ENCODE measurements at regions not wholly inside any gene's neighbourhood (a gene's known extent, or its start where the extent isn't known, plus 50 kb on each side); places are given as distances from the start of the nearest gene placed in this dataset.
A peak's percentile ranks its signal among the peaks of the same experiment; 100 is the strongest.

DNA sequence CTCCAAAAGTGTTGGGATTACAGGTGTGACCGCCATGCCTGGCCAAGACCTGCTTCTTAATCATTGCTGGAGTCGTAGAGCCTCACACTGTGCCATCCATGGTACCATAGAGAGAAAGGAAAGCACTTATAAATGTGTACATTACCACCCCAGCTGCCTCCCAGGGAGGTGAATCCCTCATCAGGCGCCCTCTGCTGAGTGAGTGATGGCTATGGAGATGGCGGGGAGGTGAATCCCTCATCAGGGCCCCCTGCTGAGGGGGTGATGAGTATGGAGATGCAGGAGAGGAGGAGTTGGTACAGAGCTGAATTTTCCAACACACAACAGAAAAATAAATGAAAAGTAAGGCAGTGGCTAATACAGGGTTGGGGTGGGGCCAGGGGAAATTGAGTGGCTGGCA, 263.4 kb downstream of the UQCRFS1 start:
- no peak overlapping the region for H4K8ac ChIP-seq (replicated peaks; ENCODE audit: insufficient read length, low read depth, low read length)
- TF ChIP-seq, protein P1, sequence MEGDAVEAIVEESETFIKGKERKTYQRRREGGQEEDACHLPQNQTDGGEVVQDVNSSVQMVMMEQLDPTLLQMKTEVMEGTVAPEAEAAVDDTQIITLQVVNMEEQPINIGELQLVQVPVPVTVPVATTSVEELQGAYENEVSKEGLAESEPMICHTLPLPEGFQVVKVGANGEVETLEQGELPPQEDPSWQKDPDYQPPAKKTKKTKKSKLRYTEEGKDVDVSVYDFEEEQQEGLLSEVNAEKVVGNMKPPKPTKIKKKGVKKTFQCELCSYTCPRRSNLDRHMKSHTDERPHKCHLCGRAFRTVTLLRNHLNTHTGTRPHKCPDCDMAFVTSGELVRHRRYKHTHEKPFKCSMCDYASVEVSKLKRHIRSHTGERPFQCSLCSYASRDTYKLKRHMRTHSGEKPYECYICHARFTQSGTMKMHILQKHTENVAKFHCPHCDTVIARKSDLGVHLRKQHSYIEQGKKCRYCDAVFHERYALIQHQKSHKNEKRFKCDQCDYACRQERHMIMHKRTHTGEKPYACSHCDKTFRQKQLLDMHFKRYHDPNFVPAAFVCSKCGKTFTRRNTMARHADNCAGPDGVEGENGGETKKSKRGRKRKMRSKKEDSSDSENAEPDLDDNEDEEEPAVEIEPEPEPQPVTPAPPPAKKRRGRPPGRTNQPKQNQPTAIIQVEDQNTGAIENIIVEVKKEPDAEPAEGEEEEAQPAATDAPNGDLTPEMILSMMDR (conservative IDR thresholded peaks at IDR 0.05): no peak
- no CpG with 5 or more reads among the region's 4 CpGs for WGBS (ENCODE audit: extremely low coverage, insufficient read length, low lambda C conversion rate)
- Mint-ChIP-seq H3K4me1 (peaks cover 6% of the 10 kb centered on the region in 2 experiments), H3K27ac (no peak overlapping the region), H3K9me3 (peaks cover 0 to 3% of the 10 kb centered on the region in 2 experiments; a peak in 3 of 5 replicates), H3K36me3 (ENCODE audit: insufficient read depth in 1 of 3, low read depth in 3 of 3) (peaks cover 0 to 4% (median 0%) of the 10 kb centered on the region in 3 experiments; a peak in 2 of 7 replicates), H3K4me3 (no peak overlapping the region), H3K27me3 (ENCODE audit: low read depth) (peaks cover 6% of the 10 kb centered on the region; the same call in 1 of the 2 replicates)
- H3K23me2 ChIP-seq (ENCODE audit: insufficient read length, low read depth, low read length, poor library complexity, severe bottlenecking): no peaks in the 10 kb centered on the region
- H4K5ac ChIP-seq (ENCODE audit: insufficient read length, low read depth, low read length): no peak overlapping the region
- H2BK15ac ChIP-seq (ENCODE audit: low read depth, low read length): no peak overlapping the region
- H3T11ph ChIP-seq (ENCODE audit: low read length): no peak overlapping the region
- H3K27ac ChIP-seq (ENCODE audit: insufficient read length, low read depth, low read length): no peak overlapping the region
- peak; percentile 38 for DNase-seq
- H3K4me1 ChIP-seq (ENCODE audit: insufficient read depth, low read length): no peaks in the 10 kb centered on the region
- H3K18ac ChIP-seq (ENCODE audit: insufficient read length, low read depth, low read length): no peak overlapping the region
- no peak overlapping the region for H3K9ac ChIP-seq (ENCODE audit: extremely low read depth, insufficient read length, low read length)
- no peaks in the 10 kb centered on the region for H3K27me3 ChIP-seq (ENCODE audit: insufficient read depth, low read length)
- no peak overlapping the region for H2AFZ ChIP-seq (ENCODE audit: low read length)
- H2BK120ac ChIP-seq (ENCODE audit: low read depth, low read length, poor library complexity, severe bottlenecking): no peak overlapping the region
- no peak overlapping the region for H2BK12ac ChIP-seq (ENCODE audit: insufficient read length, low read depth, low read length)
- no peak overlapping the region for H3K56ac ChIP-seq (ENCODE audit: insufficient read length, low read depth, low read length)
- no peaks in the 10 kb centered on the region for H3K9me3 ChIP-seq (ENCODE audit: control insufficient read depth, low read depth, low read length)
- no peak overlapping the region for H2BK5ac ChIP-seq (ENCODE audit: insufficient read length, low read length)
- H3K79me2 ChIP-seq (ENCODE audit: insufficient read depth, low read length): no peaks in the 10 kb centered on the region
- H3K23ac ChIP-seq (ENCODE audit: insufficient read length, low read depth, low read length): no peak overlapping the region
- H2AK5ac ChIP-seq (ENCODE audit: insufficient read length, low read length): no peak overlapping the region
- H4K91ac ChIP-seq (ENCODE audit: insufficient read length, low read depth, low read length): no peak overlapping the region
- no peaks in the 10 kb centered on the region for H4K20me1 ChIP-seq (ENCODE audit: control insufficient read depth, insufficient read depth, insufficient read length)
- no peak overlapping the region for H2BK20ac ChIP-seq (ENCODE audit: low read depth, low read length, poor library complexity, severe bottlenecking)
- H3K4me2 ChIP-seq (ENCODE audit: insufficient read depth, insufficient read length, low read length): no peak overlapping the region
- H3K79me1 ChIP-seq (ENCODE audit: insufficient read depth, low read depth, low read length, poor library complexity, severe bottlenecking): no peaks in the 10 kb centered on the region
- no peak overlapping the region for H3K14ac ChIP-seq (ENCODE audit: insufficient read depth, low read length)
- no peak overlapping the region for H3K4ac ChIP-seq (ENCODE audit: low read depth, low read length)
